ENCODE measurements at regions not wholly inside any gene's neighbourhood (a gene's known extent, or its start where the extent isn't known, plus 50 kb on each side); places are given as distances from the start of the nearest gene placed in this dataset.

GRCh38 chr3:178340506-178340905 is 195.7 kb upstream of the KCNMB2 start:
- no peak for TF ChIP-seq CTCF (IDR thresholded peaks at IDR 0.05)
- no peak for TF ChIP-seq POLR2A (IDR thresholded peaks at IDR 0.05)
- TF ChIP-seq POLR2AphosphoS5 (IDR thresholded peaks at IDR 0.05) = no peak
